Fibroblast of peridontal ligament (primary cell): ENCODE measurements at regions not wholly inside any gene's neighbourhood (a gene's known extent, or its start where the extent isn't known, plus 50 kb on each side); places are given as distances from the start of the nearest gene placed in this dataset.
A peak's percentile ranks its signal among the peaks of the same experiment; 100 is the strongest.

Experiments used
- DNase-seq: peaks from one replicate; pipeline ENCODE4 v3.0.0-alpha.2; 2010; ENCODE audit errors: extremely low read depth

GRCh38 chrX:3257471-3257870 is 89.0 kb downstream of the MXRA5 start:
- no peak for DNase-seq

DNA sequence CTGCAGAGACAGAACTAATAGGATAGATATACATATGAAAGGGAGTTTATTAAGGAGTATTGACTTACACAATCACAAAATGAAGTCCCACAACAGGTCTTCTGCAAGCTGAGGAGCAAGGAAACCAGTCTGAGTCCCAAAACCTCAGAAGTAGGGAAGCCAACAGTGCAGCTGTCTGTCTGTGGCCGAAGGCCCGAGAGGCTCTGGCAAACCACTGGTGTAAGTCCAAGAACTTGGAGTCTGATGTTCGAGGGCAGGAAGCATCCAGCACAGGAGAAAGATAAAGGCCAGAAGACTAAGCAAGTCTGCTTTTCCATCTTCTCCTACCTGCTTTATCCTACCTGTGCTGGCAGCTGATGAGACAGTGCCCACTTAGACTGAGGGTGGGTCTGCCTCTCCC is 89.6 kb downstream of the MXRA5 start:
- no peak for DNase-seq

DNA sequence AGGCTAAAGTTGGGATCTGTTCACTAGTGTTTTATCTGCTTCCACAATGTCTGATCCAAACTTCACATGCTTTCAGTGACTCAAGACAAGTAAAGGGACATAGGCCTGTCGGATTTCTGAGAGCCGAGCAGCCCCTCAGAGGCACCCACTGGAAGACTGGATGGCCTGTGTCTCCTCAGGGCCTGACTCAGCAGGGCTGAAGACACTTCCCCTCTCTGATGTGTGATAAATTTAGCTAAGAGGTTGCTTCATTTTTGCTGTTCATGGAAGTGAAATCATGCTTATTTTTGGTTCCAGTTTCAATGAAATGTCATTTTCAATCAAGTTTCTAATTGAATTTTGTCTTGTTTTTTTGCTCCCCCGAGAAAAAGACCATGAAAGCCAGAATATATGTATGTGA is 93.7 kb downstream of the MXRA5 start:
- no peak for DNase-seq

DNA sequence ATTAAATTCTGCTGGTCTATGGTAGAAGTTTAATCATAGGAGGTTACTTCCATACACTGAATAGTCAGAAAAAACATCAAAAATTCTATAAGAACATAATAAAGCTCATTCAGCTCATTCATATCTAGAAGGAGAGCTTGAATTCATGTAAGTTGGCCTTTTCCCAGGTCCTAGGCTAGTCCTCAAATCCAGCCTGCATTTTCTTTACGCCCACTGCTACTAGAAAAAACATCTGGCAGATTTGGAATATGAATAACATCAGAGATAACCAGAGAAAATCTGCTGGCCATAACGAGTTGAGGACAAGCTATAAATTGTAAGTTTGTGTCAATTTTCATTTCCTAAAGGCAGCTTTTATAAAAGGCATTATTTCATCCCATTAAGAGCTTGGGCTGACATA is 95.5 kb downstream of the MXRA5 start:
- peak; percentile 48 for DNase-seq

- DNase-seq, result no peak
These were observed 101.5 kb downstream of the MXRA5 start for GRCh38 chrX:3244955-3245354.

DNA sequence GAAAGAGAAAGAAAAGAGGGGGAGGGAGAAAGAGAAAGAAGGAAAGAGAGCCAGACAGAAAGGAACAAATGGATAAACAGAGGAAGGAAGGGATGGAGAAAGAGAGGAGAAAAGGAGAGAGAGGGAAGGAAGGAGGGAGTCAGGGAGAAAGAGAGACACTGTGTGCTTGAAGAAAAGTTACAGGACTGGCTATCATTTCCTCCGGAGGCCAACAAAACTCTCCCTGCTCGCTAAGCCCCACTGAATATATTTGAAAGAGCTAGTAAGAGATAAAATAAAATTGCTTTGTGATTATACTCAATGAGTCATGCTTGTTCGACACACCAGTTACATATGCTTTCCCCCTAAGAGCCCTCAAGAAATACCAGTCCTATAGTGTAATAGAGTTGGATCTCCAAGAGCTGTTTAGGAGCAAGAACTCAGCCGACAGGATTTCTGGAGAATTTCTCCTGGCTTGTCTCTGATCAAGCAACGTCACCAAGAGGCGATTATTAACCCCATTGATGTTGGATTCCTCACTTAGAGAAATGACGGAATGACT is 102.2 kb downstream of the MXRA5 start:
- DNase-seq, result peak; percentile 87

DNA sequence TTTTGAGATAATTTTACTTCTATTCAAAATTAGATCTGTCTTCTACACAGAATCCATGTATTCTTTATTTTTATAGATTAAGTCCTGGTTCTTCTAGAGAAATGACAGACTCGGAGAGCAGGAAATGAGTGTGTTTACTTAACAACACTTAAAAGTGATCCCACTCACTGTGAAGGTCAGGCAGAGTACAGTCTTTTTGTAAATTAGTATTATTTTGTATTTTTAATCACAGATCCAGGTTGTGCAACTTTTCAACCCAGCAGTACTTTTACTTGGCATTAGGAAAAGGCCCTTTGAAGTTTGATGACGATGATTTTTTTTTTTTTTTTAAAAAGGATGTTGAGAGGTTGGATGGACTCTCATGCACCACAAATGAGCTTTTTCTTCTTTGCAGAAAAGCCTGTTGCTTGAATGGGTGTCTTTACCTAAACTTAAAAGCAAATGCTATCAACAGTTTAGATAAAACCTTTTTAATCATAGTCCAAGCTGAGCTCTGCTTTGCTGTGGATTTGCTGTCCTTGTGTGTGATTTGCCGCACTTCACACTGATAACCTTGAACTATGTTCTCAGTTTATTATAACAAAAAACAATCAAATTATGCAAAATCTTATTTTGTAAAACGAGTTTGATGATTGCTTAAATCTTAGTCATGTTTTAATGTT is 114.1 kb downstream of the MXRA5 start:
- DNase-seq, result no peak

- peak; percentile 65 for DNase-seq
These were observed 114.7 kb downstream of the MXRA5 start for GRCh38 chrX:3231766-3232165.

DNA sequence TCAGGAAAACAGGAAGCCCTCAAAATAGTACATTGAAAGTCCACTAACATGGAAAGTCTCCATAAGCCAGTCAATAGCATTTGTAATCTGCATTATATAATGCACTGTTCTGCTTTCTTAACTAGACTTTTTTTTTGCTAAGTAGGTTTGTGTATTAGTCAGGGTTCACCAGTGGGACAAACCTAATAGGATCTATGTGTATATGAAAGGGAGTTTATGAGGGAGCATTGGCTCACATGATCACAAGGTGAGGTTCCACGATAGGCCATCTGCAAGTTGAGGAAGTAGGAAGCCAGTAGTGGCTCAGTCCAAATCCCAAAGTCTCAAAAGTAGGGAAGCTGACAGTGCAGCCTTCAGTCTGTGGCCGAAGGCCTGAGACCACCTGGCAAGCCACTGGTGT is 116.0 kb downstream of the MXRA5 start:
- no peak for DNase-seq

GRCh38 chrX:3227526-3227925 is 118.9 kb downstream of the MXRA5 start:
- DNase-seq, result no peak

- no peak for DNase-seq
These were observed 120.4 kb downstream of the MXRA5 start for GRCh38 chrX:3226087-3226486.

DNA sequence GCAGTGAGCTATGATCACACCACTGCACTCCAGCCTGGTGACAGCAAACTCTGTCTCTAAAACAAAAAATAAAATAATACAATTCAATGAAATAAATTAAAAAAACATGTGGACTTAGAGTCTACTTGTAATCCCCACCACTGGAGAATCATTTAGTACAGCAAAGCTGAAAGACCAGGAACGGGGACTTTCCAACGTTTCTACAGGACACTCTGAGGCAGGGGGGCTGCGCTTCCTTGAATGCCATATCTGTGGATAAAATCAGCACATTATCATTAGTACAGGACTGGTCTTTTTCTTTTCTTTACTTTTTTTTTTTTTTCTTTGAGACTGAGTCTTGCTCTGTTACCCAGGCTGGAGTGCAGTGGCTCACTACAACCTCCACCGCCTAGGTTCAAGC is 124.8 kb downstream of the MXRA5 start:
- no peak for DNase-seq

GRCh38 chrX:3219667-3220066 is 126.8 kb downstream of the MXRA5 start:
- DNase-seq, result no peak

- DNase-seq, result no peak
These were observed 127.2 kb downstream of the MXRA5 start for GRCh38 chrX:3219231-3219630.

DNA sequence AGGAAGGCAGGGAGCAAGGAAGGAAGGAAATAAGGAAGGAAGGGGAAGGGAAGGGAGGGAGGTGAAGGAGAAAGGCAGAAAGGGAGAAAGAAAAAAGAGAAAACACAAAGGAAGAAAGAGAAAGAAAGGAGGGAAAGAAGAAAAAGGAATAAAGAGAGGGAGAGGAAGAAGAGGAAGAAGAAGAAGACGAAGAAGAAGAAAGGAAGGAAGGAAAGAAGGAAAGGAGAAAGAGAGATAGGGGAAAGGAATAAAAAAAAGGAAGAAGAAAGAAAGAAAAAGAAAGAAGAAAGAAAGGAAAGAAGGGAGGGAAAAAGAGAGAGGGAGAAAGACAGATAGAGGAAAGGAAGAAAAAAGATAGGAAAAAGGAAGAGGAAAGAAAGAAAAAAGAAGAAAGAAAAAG is 128.0 kb downstream of the MXRA5 start:
- no peak for DNase-seq

DNA sequence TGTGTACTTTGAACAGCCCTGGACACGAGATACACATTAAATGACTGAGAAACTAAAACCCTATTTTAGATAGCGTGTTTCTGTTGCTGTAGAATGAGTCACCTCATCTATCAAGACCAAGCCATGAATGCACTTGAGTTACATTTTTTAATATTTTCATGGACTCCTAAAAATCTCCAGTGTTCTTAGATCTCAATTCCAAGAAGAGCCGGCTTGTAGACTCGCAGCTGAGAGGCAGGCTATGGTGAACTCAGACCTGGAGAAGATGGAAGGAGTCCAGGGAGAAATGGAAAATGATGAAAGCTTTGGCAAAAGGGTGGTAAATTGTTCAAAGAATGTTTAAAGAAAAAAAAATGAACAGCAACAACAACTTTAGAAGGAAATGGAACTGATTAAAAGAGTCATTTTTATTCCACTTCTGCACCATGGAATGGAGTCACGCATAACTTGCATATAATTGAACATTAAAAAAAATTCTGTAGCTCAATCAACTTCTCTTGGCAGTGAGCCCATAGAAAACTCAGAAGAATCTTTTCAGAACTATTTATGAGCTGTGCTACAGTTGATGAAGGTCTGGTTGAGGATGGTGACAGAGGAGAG is 129.8 kb downstream of the MXRA5 start:
- DNase-seq, result peak; percentile 53

GRCh38 chrX:3215249-3215648 is 131.2 kb downstream of the MXRA5 start:
- DNase-seq, result no peak

GRCh38 chrX:3206314-3206713 is 140.1 kb downstream of the MXRA5 start:
- DNase-seq, result no peak

- DNase-seq, result peak; percentile 22
These were observed 141.8 kb downstream of the MXRA5 start for GRCh38 chrX:3204606-3205005.

DNA sequence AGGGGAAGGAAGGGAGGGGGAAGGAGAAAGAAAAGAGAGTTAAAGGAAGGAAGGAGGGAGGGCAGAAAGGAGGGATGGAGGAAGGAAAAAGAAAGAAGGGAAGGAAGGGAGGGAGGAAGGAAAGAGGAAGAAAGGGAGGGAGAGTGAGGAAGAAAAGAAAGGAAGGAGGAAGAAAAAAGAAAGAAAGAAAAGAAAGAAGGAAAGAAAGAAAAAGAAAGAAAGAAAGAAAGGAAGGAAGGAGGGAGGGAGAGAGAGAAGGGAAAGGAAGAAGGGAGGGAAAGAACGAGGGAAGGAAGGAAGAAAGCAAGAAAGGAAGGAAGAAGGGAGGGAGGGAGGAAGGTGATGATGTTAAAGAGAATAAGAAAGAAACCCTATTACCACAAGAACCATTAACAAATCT is 150.6 kb downstream of the MXRA5 start:
- DNase-seq, result no peak

DNA sequence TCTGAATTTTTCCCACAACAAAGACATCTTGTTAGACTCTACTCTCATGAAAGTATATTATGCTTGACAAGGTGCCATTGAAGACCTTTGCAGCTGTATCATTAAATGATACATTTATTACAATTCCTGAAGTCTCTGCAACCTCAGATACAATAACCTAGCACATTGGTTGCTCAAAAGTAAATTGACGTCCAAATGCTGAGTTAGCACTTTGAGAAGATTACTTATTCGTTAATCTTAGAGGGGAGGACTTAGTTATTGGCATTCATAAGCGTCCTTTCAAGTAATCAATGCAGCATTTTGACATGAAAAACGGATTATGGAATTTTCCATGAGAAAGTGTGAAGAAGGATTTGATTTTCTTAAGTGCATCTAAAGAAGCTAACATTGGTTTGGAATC is 151.6 kb downstream of the ARSF start:
- DNase-seq, result no peak

GRCh38 chrX:3191796-3192195 is 150.5 kb downstream of the ARSF start:
- DNase-seq, result no peak

DNA sequence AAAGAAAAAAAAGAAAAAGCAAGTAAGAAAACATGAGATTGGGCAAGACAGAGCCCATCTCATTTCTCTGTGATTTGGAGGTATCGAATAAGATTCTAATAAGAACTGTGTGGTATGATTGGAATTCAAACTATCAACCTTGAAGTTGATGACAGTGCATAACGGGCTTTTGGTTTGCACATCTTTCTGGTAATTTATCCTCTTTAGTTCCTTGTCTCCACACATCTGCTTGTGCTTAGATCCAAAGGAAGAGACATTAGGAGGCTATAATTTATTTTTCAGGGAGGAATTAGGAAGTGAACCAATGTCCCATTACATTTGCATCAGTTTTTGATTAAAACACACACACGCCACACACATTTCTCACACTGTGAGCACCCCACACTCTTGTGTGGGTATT is 149.9 kb downstream of the ARSF start:
- peak; percentile 6 for DNase-seq
